GM21529 (cell line): ENCODE measurements at regions not wholly inside any gene's neighbourhood (a gene's known extent, or its start where the extent isn't known, plus 50 kb on each side); places are given as distances from the start of the nearest gene placed in this dataset.

Source experiments
- ATAC-seq: cut with Tn5 transposase; IDR thresholded peaks from one replicate; pipeline ENCODE4 v1.9.1; 2021; ENCODE audit not compliant: unreplicated experiment

DNA sequence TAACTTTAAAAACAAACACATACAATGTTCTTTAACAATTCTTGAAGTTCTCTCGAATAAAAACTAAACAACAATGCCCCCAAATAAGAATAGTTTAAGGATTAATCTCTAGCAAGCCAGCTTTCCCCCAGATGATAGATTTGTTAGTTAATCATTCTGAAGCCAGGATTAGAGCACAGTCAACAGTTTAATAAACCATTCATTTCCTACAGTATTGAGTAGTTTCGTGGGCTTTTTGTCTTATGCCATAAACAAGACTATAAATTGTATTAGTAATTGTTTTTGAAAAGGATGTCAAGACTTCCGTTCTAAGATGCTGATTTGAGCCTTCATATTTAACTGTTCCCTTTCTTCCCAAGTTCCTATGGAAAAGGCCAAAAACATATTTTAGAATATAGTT, 136.6 kb downstream of the PIK3R1 start:
- ATAC-seq: no peak

DNA sequence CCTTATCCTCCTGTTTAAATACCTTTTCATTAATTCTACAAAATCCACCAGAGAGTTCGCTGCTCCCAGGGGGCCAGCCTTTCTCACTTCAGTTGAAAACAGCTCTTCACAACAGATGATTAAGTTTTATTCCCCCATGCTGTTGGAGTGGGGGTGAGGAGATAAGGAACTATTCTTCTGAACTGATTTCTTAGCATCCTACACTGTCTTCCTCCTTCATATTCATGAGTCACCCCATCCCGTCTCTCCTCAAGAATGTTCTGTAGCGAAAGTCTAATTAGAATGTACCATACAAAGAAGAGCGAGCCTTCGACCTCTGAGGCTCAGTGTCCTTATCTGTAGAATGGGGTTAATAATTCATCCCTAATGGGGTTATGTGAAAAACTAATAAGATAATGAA, 138.0 kb downstream of the PIK3R1 start:
- ATAC-seq: no peak

DNA sequence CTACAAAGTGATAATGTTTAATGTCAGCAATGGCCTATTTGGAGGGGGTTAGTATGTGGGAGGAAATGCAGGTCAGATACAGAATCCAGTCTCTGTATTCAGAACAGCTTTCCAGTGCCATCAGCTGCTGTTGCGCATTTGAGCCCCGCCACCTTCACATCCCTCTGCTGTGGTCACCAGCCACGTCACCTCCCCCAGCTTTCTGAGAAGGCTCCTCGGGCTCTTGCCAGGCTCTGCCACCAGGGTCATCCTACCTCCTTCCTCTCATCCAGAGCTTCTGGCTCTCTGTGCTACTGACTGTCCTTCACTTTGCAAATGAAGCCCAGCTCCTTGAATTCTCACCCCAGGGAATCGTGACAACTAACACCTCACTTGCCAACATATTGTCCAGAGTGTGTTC, 138.8 kb downstream of the PIK3R1 start:
- no peak for ATAC-seq

DNA sequence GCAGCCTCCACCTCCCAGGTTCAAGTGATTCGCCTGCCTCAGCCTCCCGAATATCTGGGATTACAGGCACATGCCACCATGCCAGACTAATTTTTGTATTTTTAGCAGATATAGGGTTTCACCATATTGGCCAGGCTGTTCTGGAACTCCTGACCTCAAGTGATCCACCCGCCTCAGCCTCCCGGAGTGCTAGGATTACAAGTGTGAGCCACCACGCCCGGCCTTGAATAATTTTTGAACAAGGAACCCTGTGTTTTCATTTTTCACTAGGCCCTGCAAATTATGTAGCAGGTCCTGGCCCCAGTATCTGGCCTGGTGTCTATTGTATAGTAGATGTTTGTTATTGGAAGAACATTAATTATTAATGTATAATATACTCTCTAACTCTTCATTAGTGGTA, 140.7 kb downstream of the PIK3R1 start:
- ATAC-seq: no peak

DNA sequence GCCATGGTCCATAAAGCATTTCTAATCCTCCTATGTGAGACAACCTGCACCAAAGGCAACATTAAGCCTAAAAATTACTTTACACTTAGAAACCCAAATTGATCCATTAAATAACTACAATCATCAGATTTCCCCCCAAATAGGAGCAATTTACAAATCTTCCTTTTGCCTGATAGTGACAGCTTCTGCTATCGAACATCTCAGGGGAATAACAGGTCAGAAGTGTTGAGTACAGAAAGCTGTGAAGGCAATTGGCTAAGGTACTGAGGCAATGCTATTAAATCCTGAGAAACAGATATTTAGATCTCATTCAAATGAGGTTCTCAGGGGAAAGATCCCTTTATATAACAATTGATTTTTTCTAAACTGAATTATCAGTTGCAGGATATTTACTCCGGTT, 141.1 kb downstream of the PIK3R1 start:
- no peak for ATAC-seq

DNA sequence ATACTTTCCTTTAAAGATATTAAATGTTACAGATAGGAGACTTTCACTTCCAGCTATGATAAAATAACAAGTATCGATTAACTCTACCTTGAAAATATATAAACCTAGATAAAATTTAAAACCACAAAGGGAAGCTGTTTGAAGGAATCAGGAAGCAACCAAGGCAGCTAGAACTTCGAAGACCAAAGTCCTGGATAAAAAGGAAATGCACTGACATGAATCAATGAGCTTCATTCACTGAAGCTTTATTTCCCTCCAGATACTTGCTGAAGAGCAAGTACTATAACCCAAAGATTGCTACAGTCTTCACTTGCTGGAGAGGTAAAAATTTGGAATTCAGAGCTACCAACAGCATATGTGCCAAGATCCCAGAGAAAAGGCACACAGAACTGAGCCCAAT, 144.1 kb downstream of the PIK3R1 start:
- no peak for ATAC-seq

DNA sequence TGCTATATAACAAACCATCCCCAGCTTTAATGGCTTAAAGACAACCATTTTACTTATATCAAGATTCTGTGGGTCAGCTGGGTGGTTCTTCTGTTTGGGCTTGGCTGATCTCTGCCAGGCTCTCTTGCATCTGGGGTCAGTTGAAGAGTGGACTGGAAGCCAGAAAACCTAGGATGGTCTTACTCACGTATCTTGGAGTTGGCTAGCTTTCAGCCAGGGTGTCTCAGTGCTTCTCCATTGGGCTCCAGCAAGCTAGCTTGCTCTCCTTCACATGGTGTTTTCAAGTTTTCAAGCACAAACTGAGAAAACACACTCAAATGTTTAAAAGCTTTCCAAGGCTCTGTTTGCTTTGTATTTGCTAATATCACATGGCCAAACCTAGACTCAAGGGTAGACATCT, 146.8 kb downstream of the PIK3R1 start:
- no peak for ATAC-seq

DNA sequence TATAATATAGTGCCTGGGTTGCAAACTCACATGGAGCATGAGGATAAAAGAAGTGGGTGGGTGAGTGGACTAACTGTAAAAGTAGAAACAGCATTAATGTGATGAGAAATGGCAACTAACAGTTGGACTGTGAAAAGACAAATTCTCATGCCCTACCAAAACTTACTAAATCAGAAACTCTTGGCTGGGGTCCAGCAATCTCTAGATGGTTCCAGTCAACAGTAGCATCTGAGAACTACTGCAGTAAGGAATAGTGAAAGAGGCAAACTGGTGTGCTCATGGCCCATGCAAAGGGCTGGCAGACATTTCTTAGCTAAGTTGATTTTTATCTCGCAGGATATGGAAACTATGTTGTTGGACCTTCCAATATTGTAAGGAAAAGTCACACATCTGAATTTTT, 150.3 kb downstream of the PIK3R1 start:
- no peak for ATAC-seq

DNA sequence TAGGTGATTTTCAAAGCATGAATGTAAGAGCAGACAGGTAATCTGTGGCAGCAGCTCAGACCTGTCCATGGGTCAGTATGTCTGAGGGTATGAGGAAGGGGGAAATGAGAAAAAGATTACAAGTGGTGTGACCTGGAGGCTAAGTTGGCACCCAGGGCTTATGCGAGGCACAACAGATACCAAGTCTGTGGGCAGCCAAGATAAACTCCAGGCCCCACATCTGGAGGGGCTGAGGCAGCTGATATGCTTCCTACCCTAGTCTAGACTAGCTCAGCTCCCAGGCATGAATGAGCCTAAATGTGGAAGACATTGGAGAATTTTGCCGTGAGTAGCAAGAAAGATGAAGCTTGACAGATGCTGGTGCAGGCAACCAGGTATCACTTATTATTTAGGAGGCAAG, 151.7 kb downstream of the PIK3R1 start:
- no peak for ATAC-seq

DNA sequence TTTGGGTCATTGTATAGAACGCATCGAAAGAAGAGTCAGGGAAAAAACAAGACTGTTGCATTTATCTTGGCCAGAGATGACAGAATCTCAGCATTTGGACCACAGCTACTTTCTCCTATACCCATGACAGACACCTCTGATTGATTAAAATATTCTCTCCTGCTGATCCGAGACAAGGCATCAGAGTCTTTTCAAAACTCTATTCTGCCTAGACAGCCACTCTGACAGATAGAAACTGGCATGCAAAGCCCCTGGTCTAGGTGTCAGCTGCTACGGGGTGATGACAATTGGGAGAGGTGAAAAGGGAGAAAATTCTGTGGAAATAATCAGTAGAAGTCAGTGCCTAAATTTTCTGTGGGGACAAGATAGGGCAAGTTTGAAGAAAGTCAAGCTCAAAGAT, 152.2 kb downstream of the PIK3R1 start:
- ATAC-seq: no peak

DNA sequence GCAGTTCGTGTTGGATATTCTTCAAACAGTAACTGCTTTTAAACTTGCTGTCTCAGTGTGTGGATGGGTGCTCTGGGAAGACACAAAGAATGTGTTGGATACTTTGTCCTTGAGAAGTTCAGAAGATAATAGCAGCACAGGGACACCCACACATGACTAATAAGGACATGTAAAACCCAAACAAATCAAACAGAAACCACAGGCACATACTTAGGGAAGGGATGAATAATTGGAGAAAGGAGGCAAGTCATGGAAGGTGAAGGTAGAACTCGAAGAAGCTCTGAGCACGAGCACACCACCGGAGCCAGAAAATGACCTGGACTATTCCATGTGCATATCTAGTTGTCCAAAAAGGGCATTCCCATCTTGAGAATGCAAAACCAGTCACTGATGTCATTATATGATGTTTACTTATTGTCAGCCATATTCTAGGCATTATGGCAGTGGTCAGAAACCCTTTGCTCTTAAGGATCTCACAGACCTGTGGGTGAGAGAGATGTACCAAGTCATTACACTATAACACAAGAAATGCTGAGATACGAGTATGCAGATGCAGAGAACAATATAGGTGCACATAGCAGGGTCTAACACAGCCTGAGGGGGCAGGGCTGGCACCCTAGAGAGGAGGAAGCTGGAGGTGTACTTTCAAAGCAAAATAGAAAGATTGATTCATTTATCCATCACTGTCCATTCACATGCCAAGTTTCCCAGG, 152.9 kb downstream of the PIK3R1 start:
- ATAC-seq: no peak

DNA sequence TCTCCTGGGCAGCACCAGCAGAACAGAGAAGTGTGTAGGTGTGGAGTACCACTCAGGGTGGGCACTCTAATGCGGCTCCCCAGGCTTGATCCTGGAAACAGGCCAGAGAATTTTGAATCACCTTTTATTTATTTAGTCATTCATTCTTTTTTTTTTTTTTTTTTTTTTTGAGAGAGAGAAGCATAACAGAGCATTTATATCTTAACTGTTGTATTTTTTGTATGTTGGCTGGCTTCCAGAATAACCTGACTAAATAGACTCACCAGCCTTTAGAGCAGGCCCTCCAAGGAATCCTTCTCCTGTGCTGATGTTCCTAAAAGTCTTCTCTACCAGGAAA, 153.4 kb downstream of the PIK3R1 start:
- no peak for ATAC-seq

DNA sequence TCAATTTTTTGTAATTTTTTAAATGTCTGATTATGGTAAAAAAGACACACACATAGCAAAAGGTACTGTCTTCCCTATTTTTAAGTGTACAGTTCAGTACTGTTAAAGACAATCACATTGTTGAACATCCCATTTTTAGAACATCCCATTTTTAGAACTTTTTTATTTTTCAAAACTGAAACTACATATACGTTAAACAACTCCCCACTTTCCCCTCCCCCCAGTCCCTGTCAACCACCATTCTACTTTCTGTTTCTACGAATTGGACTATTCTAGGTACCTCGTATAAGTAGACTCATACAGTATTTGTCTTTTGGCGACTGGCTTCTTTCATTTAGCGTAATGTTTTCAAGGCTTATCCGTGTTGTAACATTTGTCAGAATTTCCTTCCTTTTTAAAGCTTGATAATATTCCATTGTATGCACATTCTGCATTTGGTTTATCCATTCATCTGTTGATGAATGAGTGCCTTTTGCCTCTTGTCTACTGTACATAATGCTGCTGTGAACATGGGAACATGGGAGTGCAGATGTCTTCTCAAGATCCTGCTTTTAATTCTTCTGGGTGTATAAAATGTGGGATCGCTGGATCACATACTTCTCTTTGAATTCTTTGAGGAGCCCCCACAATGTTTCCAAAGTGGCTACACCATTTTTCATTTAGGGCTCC, 154.0 kb downstream of the PIK3R1 start:
- peak; percentile 86 for ATAC-seq

DNA sequence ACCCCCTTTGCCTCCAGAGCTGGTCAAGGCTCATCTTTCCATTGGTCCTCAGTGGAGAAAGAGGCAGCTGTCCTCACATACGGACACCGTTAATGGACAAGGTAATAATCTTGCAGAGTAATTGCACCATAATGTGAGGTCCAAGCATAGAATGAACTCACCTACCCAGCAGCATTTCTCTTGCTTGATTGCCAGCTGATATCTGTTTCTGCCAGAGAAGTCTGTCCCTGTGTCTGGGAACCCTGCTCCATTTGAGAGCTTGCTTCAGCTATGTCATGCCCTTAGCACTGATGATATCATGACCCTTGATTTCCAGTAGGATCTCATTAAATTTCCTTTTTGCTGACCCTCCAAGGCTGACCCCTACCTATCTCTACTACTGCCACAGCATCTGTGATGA, 154.6 kb downstream of the PIK3R1 start:
- ATAC-seq: no peak

DNA sequence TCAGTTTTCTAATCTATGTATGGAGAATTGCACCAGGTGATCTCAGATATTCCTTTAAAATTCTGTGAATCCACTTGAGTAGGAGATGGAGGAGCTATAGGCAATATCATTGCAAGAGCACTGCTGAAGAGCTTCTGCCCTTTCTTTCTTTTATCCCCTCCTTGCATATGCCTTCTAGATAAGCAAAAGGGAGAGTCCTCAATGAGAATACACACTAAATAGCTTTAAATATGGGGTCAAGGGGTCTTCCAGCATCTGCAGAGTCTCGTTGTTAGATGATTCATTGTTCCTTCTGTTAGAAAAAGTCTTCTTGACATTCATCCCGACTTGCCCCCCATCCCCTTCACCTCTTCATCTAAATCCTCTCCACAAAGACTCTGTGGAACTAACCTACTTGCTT, 156.1 kb downstream of the PIK3R1 start:
- no peak for ATAC-seq

DNA sequence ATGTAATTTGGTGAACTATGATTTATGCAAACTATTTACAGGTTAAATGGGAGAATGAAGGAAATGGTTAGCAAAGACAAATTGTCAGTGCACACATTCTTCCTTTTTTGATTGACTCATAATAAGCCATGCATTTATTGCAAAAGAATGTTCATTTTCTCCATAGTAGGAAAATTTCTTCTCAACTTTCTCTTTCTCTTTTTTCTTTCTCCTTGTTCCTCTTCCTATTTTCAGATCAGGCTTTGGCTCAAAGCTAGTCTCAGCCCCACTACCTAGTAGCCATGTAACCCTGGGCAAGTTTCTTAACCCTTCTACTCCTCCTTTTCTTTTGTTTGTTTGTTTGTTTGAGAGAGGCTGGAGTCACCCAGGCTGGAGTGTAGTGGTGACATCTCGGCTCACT, 156.6 kb downstream of the PIK3R1 start:
- ATAC-seq: no peak

DNA sequence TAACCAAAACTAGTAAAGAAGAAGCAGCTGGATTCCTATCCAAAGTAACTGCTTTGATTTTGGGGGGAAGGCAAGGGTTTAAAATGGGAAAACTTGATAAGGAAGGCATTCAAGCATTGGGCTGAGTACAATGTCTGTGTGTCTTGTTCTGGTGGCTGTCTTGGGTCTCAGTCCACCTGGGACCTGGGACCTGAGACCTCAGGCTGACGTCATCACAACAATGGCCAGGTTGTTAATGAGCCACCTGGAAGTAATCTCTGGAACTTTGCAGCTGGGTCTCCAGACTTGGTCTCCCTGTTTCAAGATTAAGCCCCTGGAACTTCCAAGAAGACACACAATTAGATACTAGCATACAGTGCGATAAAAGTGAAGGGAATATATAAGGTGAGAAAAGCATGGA, 157.5 kb downstream of the PIK3R1 start:
- ATAC-seq: no peak

DNA sequence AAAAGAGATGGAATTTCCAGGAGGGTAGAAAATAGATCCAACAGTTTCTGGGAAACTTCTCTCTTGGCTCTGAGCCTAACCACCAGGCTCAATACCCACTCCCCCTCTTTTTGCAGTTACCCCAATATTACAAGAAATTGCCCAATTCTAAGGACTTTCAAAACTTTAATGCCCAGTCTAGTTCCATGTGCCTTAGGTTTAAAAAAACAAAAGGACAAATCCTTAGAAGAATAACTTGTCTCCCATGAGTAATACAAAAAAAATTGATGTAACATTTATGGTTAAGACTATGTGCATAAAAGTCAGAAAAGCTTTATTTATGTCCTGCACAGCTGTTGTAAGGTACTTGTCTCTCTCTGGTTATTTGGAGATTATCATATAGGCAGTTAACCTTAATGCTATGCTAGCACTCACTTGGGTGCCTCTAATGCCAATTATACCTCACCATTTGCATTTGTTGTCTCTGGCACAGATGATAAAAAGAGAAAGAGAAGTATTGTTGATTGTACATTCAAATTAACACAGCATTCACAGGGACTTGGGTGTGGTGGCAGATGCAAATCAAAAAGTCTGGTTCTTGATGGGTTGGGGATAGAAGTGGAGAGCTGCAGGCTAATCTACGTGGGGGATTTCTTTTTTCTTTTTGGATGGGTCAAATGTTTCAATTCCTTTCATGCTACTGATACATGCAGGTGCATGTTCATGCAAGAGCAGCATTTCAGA, 159.4 kb downstream of the PIK3R1 start:
- no peak for ATAC-seq

DNA sequence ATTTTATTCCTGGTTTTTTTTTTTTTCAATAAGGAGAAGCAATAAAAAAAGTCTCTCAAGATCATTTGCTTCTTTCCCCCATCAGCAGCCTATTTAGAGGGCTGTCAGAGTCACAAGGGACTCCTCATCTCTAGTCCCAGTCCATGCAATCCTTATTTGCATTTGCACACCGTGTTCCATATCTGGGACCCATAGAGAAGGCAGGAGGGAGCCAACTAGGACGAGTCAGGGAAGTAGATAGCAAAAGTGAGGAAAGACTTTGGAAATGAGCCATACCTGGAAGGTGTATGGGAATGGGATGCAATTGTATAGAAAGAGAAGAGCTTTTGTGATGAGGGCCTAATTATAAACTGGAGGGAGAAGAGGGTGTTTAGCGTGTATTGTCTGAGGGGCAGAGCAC, 160.0 kb downstream of the PIK3R1 start:
- no peak for ATAC-seq

DNA sequence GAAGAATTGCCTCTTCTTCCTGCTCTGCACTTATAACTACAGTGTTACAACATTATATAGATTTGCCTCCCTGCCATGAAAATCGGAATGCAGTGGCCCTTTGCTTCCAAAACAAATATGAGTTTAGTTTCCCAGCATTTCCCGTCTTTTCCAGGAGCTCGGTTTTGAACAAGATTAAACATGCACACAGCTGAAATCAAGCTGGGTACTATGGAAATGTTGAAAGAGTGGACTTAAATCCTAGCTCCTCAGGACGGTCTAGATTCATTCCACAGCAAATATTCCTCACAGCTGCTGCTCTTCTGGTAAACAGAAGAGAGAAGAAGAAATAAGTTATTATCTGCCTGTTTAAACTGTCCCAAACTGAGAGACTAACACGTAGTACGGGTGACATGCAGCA, 161.4 kb downstream of the PIK3R1 start:
- no peak for ATAC-seq

DNA sequence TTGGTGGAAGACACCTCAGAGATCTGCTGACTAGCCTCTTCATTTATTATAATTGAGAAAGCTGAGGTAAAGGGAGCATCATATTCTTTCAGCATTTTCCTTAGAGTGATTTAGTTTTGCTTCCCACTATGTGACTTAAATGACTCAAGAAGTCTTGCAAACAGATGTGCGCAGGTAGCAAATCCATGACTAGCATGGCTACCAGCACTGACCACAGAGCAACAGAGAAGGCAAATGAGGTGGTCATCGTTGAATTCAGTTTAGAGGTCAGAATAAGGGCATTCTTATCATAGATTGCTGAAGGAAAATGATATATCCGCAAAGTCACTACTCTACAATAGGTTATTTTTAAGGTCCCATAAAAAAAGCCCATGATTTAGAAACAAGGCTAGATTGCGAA, 162.2 kb downstream of the PIK3R1 start:
- no peak for ATAC-seq

DNA sequence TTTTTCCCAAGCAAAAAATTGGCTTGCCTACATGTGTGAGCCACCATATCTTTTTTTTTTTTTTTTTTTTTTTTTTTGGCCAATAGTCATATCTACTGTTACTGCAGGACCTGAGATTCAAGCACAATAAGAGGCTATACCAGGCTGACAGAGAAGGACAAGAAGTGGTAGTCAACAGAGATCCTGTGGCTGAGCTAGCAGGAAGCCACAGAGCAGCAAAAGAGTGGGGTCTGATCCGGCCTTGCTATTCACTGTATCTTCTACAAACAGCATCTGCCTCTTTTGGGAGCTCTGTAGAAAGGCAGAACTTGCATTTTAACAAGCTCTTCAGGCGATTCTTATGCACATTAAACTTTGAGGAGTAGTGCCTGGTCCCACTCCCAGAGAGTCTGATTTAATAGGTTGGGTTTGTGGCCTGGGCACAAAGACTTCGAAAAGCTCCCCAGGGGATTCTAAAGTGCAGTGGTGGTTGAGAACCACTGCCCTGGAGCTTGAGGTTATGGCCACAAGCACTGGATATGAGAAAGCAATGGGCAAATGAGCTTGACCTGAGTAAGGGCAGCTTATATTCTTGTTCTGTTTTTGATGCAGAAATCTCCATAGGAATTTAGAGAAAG, 162.8 kb downstream of the PIK3R1 start:
- peak; percentile 66 for ATAC-seq
